Cardiac muscle cell (in vitro differentiated cells and primary cell): ENCODE measurements at regions not wholly inside any gene's neighbourhood (a gene's known extent, or its start where the extent isn't known, plus 50 kb on each side); places are given as distances from the start of the nearest gene placed in this dataset.

Source experiments
- DNase-seq, 2 donors: peaks; one replicate each; pipeline versions ENCODE4 v3.0.0 to v3.0.0-alpha.2; 2010 to 2017; ENCODE audit warnings: low read depth in 1 of 2, low spot score in 1 of 2
- H3K27ac ChIP-seq: fragments of 200-600 bp; sonication (generic); 2 replicates; pipeline ENCODE4 v1.5.1; 2016
- H3K27me3 ChIP-seq: fragments of 200-600 bp; sonication (generic); 2 replicates; pipeline ENCODE4 v1.6.0; 2016; ENCODE audit warnings: control low read depth
- H3K36me3 ChIP-seq: fragments of 200-600 bp; sonication (generic); 2 replicates; pipeline ENCODE4 v1.5.1; 2016; ENCODE audit warnings: control low read depth
- H3K4me1 ChIP-seq: fragments of 200-600 bp; sonication (generic); 2 replicates; pipeline ENCODE4 v1.8.1; 2017; ENCODE audit warnings: low read depth, mild to moderate bottlenecking, mixed run types
- H3K4me3 ChIP-seq: fragments of 200-600 bp; sonication (generic); 2 replicates; pipeline ENCODE4 v1.5.1; 2016; ENCODE audit warnings: mild to moderate bottlenecking
- H3K9me3 ChIP-seq: fragments of 200-600 bp; sonication (generic); 2 replicates; pipeline ENCODE4 v1.5.1; 2017; ENCODE audit warnings: low read depth, mild to moderate bottlenecking, control low read depth
- TF ChIP-seq, protein P1 (sequence below): IDR thresholded peaks from 2 replicates; pipeline ENCODE4 v1.5.1; 2012; ENCODE audit warnings: low read depth, mild to moderate bottlenecking, low read length

DNA sequence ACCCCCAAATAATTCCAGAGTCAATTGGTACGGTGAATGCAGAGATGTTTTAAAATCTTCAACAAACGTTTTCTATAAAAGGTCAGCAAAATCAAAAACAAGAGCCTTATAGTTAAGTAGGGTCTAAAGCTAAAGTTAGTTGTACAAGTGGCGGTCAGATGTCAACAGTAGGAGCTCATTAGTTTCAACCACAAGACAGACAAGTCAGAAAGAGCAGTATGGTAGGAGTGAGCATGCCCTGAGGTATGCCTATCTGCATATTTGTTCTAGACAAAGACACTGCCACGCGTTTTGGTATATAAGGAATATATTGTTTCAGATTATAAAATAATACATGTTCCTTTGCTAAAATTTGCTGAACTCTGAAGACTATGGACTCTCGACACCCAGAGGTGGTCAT is 431.5 kb upstream of the KIF2B start:
- Histone ChIP-seq H3K9me3 (no peaks in the 10 kb centered on the region), H3K36me3 (no peaks in the 10 kb centered on the region), H3K4me3 (no peak overlapping the region), H3K27me3 (no peaks in the 10 kb centered on the region), H3K27ac (no peak overlapping the region), H3K4me1 (no peaks in the 10 kb centered on the region)
- no peak for DNase-seq
- TF ChIP-seq, protein P1, sequence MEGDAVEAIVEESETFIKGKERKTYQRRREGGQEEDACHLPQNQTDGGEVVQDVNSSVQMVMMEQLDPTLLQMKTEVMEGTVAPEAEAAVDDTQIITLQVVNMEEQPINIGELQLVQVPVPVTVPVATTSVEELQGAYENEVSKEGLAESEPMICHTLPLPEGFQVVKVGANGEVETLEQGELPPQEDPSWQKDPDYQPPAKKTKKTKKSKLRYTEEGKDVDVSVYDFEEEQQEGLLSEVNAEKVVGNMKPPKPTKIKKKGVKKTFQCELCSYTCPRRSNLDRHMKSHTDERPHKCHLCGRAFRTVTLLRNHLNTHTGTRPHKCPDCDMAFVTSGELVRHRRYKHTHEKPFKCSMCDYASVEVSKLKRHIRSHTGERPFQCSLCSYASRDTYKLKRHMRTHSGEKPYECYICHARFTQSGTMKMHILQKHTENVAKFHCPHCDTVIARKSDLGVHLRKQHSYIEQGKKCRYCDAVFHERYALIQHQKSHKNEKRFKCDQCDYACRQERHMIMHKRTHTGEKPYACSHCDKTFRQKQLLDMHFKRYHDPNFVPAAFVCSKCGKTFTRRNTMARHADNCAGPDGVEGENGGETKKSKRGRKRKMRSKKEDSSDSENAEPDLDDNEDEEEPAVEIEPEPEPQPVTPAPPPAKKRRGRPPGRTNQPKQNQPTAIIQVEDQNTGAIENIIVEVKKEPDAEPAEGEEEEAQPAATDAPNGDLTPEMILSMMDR, result no peak

DNA sequence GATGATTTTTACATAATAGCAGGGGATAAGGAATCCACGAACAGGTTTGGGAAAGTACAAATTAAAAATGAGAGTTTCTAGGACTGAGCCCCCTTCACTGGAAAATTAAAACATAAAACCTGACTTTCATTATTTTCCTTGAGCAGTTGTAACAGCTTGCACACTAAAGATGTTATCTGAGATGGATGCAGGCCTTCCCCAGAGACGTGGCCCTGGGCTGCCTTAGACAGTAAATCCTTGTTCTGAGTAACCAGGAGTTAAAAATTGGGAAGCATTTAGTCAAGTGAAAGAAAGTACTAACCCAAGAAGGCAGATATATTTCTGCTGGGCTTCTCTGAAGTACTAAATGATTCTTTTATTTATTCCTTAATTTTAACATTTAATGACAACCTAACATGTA is 432.2 kb upstream of the KIF2B start:
- H3K36me3 ChIP-seq, result no peaks in the 10 kb centered on the region
- H3K9me3 ChIP-seq, result no peaks in the 10 kb centered on the region
- TF ChIP-seq, protein P1, result no peak
- no peak for DNase-seq
- H3K27me3 ChIP-seq, result no peaks in the 10 kb centered on the region
- H3K4me1 ChIP-seq, result no peaks in the 10 kb centered on the region
- H3K4me3 ChIP-seq, result no peak overlapping the region
- H3K27ac ChIP-seq, result no peak overlapping the region

DNA sequence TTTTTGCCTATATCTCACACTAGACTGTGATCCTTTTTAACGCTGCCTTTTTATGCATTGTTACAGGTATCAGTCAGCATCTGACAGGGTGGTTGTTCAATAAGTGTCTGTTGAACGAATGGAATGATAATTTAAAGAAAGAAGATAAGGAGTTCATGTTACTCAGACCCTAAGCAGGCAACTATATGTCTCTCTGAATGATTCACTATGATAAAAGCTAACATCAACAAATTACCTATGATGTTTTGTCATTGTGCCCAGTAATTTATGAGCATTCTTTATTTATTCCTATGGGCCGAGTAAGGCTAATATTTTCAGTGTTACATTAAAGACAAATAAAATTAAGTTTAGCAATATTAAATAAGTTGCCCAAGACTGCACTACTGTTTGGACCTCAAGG is 435.0 kb upstream of the KIF2B start:
- H3K27ac ChIP-seq, result no peak overlapping the region
- H3K27me3 ChIP-seq, result no peaks in the 10 kb centered on the region
- H3K4me3 ChIP-seq, result no peak overlapping the region
- H3K9me3 ChIP-seq, result no peaks in the 10 kb centered on the region
- DNase-seq, result no peak
- TF ChIP-seq, protein P1, result no peak
- H3K4me1 ChIP-seq, result no peaks in the 10 kb centered on the region
- H3K36me3 ChIP-seq, result no peaks in the 10 kb centered on the region

DNA sequence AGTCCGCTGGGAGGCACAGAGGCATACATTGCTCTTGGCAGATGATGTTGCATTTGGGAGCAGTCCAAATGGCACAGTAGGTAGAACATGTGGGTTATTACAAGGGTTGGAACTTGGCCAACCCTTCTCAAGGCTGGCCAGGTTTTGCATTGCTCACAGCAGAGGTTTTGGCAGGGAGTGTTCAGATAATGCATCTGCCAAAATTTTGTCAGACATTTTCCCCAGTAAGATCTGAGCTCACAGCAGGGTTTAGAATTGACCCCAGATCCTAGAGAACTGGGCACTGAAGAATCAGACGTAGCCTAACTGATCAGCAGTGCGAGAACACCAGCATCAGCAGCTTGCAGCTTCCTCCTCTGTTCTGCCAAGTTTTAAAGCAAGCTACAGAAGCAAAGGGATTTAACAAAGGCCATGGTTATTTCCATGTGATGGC is 468.8 kb upstream of the KIF2B start:
- Histone ChIP-seq H3K4me3 (no peak overlapping the region), H3K4me1 (no peaks in the 10 kb centered on the region), H3K27ac (no peak overlapping the region), H3K9me3 (no peaks in the 10 kb centered on the region), H3K36me3 (no peaks in the 10 kb centered on the region), H3K27me3 (no peaks in the 10 kb centered on the region)
- peak in 1 of 2 donors; percentile 6 for DNase-seq
- TF ChIP-seq, protein P1, result no peak

DNA sequence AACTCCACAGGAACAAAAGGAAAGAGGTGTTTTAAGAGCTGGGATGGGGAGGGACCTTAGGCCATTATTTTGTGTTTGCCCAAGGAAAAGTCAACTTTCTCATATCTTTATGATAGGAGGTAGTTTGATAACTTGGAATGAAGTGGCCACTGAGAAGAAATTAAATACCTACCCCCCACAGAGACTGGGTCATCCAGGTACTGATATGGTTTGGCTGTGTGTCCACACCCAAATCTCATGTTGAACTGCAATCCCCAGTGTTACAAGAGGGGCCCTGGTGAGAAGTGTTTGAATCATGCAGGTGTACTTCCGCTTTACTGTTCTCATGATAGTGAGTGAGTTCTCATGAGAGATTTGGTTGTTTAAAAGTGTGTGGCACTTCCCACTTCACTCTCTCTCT is 477.9 kb upstream of the KIF2B start:
- Histone ChIP-seq H3K36me3 (no peaks in the 10 kb centered on the region), H3K27ac (no peak overlapping the region), H3K4me1 (no peaks in the 10 kb centered on the region), H3K9me3 (no peaks in the 10 kb centered on the region), H3K4me3 (no peak overlapping the region), H3K27me3 (no peaks in the 10 kb centered on the region)
- TF ChIP-seq, protein P1, result no peak
- DNase-seq, result no peak

DNA sequence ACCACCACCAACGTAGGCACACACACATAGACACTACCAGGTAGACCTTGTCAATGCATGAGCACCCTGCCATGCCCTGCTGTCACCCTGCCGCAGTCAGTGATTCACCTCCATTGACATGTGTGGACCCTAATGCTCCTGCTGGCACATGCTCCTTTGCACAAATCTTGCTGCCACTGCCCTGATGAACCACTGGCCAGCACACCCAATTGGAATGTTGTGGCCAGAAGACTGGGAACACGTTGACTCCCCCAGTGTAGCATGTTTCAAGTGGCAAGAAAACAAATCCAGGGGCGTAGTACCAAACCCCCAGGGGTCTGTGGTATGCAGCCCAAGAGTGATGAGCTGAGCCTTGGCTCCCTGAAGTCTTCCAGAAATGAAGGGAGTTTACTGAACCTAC is 486.4 kb upstream of the KIF2B start:
- Histone ChIP-seq H3K27ac (no peak overlapping the region), H3K4me1 (no peaks in the 10 kb centered on the region), H3K36me3 (no peaks in the 10 kb centered on the region), H3K27me3 (no peaks in the 10 kb centered on the region), H3K9me3 (no peaks in the 10 kb centered on the region), H3K4me3 (no peak overlapping the region)
- TF ChIP-seq, protein P1, result no peak
- no peak for DNase-seq
